IPS-15b (cell line): ENCODE measurements at regions not wholly inside any gene's neighbourhood (a gene's known extent, or its start where the extent isn't known, plus 50 kb on each side); places are given as distances from the start of the nearest gene placed in this dataset.
"Not testable (repeated sequence)": the region's sequence is repeated elsewhere in the genome, so short reads cannot be mapped to it uniquely, and the experiment has no call there.

Experiments
- H3K27me3 ChIP-seq: one replicate; pipeline ENCODE4 v1.6.1; 2013; ENCODE audit warnings: low read length; ENCODE audit not compliant: control insufficient read depth, insufficient read depth
- H3K36me3 ChIP-seq: one replicate; pipeline ENCODE4 v1.6.1; 2013; ENCODE audit warnings: low read length; ENCODE audit not compliant: control insufficient read depth, insufficient read depth
- H3K4me1 ChIP-seq: one replicate; pipeline ENCODE4 v1.6.1; 2013; ENCODE audit warnings: mild to moderate bottlenecking, low read length; ENCODE audit not compliant: control insufficient read depth, insufficient read depth
- H3K4me3 ChIP-seq: one replicate; pipeline ENCODE4 v1.5.1; 2013; ENCODE audit warnings: low read depth, low read length
- H3K9ac ChIP-seq: one replicate; pipeline ENCODE4 v1.6.1; 2013; ENCODE audit warnings: low read depth, mild to moderate bottlenecking, low read length
- H3K9me3 ChIP-seq: one replicate; pipeline ENCODE4 v1.6.1; 2013; ENCODE audit warnings: mild to moderate bottlenecking, low read length; ENCODE audit not compliant: control insufficient read depth, insufficient read depth

GRCh38 chr14:81584495-81584894 is 50.8 kb upstream of the SEL1L start:
- no peak overlapping the region for H3K9ac ChIP-seq
- no peaks in the 10 kb centered on the region for H3K27me3 ChIP-seq
- no peaks in the 10 kb centered on the region for H3K36me3 ChIP-seq
- no peak overlapping the region for H3K4me3 ChIP-seq
- no peaks in the 10 kb centered on the region for H3K4me1 ChIP-seq
- no peaks in the 10 kb centered on the region for H3K9me3 ChIP-seq

GRCh38 chr14:81589381-81590065 is 55.9 kb upstream of the SEL1L start:
- Histone ChIP-seq H3K4me3 (no peak overlapping the region), H3K9ac (no peak overlapping the region), H3K27me3 (no peaks in the 10 kb centered on the region), H3K36me3 (no peaks in the 10 kb centered on the region), H3K9me3 (no peaks in the 10 kb centered on the region), H3K4me1 (peaks cover 2% of the 10 kb centered on the region)

- Histone ChIP-seq H3K9ac (no peak overlapping the region), H3K4me1 (peaks cover 2% of the 10 kb centered on the region), H3K9me3 (no peaks in the 10 kb centered on the region), H3K4me3 (no peak overlapping the region), H3K36me3 (no peaks in the 10 kb centered on the region), H3K27me3 (no peaks in the 10 kb centered on the region)
Measured at GRCh38 chr14:81591266-81591665, 57.6 kb upstream of the SEL1L start.

GRCh38 chr14:81594012-81594411 is 60.4 kb upstream of the SEL1L start:
- peaks cover 2% of the 10 kb centered on the region for H3K4me1 ChIP-seq
- H3K9ac ChIP-seq: no peak overlapping the region
- H3K9me3 ChIP-seq: no peaks in the 10 kb centered on the region
- no peaks in the 10 kb centered on the region for H3K36me3 ChIP-seq
- H3K4me3 ChIP-seq: no peak overlapping the region
- H3K27me3 ChIP-seq: no peaks in the 10 kb centered on the region

- Histone ChIP-seq H3K4me3 (no peak overlapping the region), H3K27me3 (no peaks in the 10 kb centered on the region), H3K36me3 (no peaks in the 10 kb centered on the region), H3K4me1 (no peaks in the 10 kb centered on the region), H3K9me3 (no peaks in the 10 kb centered on the region), H3K9ac (no peak overlapping the region)
Measured at GRCh38 chr14:81605660-81606059, 72.0 kb upstream of the SEL1L start.

GRCh38 chr14:81613341-81614045 is 79.8 kb upstream of the SEL1L start:
- Histone ChIP-seq H3K27me3 (no peaks in the 10 kb centered on the region), H3K4me3 (no peak overlapping the region), H3K4me1 (peaks cover 4% of the 10 kb centered on the region), H3K9me3 (no peaks in the 10 kb centered on the region), H3K36me3 (no peaks in the 10 kb centered on the region), H3K9ac (no peak overlapping the region)

GRCh38 chr14:81614302-81614701 is 80.6 kb upstream of the SEL1L start:
- not testable (repeated sequence) for H3K9ac ChIP-seq, H3K4me1 ChIP-seq, H3K27me3 ChIP-seq, H3K36me3 ChIP-seq, H3K4me3 ChIP-seq, H3K9me3 ChIP-seq

GRCh38 chr14:81618695-81619094 is 85.0 kb upstream of the SEL1L start:
- H3K36me3 ChIP-seq: no peaks in the 10 kb centered on the region
- H3K4me1 ChIP-seq: no peaks in the 10 kb centered on the region
- H3K4me3 ChIP-seq: no peak overlapping the region
- H3K9ac ChIP-seq: no peak overlapping the region
- no peaks in the 10 kb centered on the region for H3K27me3 ChIP-seq
- H3K9me3 ChIP-seq: no peaks in the 10 kb centered on the region

GRCh38 chr14:81619816-81620215 is 86.2 kb upstream of the SEL1L start:
- H3K9ac ChIP-seq: no peak overlapping the region
- no peaks in the 10 kb centered on the region for H3K27me3 ChIP-seq
- no peaks in the 10 kb centered on the region for H3K36me3 ChIP-seq
- H3K4me3 ChIP-seq: no peak overlapping the region
- no peaks in the 10 kb centered on the region for H3K4me1 ChIP-seq
- H3K9me3 ChIP-seq: no peaks in the 10 kb centered on the region

GRCh38 chr14:81623771-81624396 is 90.2 kb upstream of the SEL1L start:
- not testable (repeated sequence) for H3K36me3 ChIP-seq, H3K4me1 ChIP-seq, H3K27me3 ChIP-seq, H3K4me3 ChIP-seq, H3K9me3 ChIP-seq, H3K9ac ChIP-seq

- no peaks in the 10 kb centered on the region for H3K4me1 ChIP-seq
- no peaks in the 10 kb centered on the region for H3K36me3 ChIP-seq
- H3K27me3 ChIP-seq: no peaks in the 10 kb centered on the region
- H3K4me3 ChIP-seq: no peak overlapping the region
- no peaks in the 10 kb centered on the region for H3K9me3 ChIP-seq
- no peak overlapping the region for H3K9ac ChIP-seq
Measured at GRCh38 chr14:81625343-81625742, 91.7 kb upstream of the SEL1L start.

GRCh38 chr14:81632157-81632556 is 98.5 kb upstream of the SEL1L start:
- no peak overlapping the region for H3K9ac ChIP-seq
- no peak overlapping the region for H3K4me3 ChIP-seq
- H3K36me3 ChIP-seq: no peaks in the 10 kb centered on the region
- no peaks in the 10 kb centered on the region for H3K9me3 ChIP-seq
- H3K4me1 ChIP-seq: no peaks in the 10 kb centered on the region
- no peaks in the 10 kb centered on the region for H3K27me3 ChIP-seq
